ENCODE measurements at regions not wholly inside any gene's neighbourhood (a gene's known extent, or its start where the extent isn't known, plus 50 kb on each side); places are given as distances from the start of the nearest gene placed in this dataset.
"Not testable (repeated sequence)": the region's sequence is repeated elsewhere in the genome, so short reads cannot be mapped to it uniquely, and the experiment has no call there.

DNA sequence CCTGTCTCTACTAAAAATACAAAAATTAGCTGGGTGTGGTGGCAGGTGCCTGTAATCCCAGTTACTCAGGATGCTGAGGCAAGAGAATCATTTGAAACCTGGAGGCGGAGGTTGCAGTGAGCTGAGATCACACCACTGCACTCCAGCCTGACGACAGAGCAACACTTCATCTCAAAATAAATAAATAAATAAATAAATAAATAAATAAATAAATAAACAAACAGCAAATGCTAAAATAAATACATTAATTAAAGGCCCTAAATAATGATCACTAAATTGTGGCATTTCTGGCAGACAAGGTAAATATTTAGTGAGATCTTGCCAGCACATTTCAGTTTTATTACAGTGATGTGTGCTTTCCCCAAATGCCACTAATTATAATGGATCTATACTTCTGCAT is 427.8 kb downstream of the RND3 start:
- DNase-seq (ENCODE audit: low read depth, low spot score) = not testable (repeated sequence)

DNA sequence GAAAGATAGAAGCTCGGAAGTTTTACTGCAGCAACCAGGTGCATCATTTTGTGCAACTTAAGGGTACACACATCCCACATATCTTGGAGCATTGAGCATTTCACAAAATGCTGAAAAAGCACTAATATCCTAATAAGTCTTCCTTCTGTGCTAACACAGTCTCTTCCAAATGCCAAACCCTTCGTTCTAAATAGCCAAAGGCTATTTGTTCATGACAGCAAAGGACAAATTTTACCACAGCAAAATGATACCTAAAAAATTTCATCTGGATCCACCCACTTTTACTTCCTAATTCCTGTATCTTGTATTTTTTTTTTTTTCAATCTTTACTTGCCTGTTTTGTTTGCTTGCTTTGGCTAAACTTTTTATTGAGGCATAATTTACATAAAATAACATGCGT is 435.0 kb downstream of the RND3 start:
- no peak for DNase-seq (ENCODE audit: low read depth, low spot score)

DNA sequence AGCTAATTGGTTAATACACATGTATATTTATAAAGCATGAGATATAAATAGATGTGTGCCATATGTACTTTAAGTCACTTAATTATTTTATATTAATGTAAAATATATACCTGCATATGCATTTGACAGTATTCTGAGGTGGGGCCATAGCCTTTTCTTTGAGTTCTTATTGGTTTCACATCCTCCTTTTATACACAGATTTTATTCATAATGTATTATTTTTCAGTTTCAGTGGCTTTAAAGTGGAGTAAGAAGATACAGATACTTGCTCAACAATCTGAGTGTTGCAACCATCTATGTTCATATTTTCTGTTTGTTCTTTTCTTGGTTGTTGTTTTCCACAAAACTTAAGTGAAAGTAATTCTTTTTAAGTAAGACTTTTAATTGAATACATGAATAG is 436.5 kb downstream of the RND3 start:
- no peak for DNase-seq (ENCODE audit: low read depth, low spot score)

DNA sequence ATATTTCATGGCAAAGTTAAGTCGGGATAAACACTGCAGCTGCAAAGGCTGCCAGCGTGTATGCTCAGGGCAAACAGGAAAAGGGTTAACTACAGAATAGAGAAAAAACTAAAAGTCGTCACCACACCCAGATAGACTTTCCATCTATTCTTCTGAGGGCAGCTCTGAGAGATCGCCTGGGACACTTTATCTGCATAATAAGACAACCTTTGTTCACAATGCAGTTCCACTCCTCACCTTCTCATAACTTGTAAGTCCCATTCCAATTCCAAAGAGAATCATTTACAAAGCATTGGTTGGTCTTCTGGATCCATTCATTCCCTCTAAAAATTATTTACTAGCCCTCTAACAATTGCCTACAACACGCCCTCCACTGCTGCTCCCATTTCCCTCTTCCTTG is 437.4 kb downstream of the RND3 start:
- no peak for DNase-seq (ENCODE audit: low read depth, low spot score)

DNA sequence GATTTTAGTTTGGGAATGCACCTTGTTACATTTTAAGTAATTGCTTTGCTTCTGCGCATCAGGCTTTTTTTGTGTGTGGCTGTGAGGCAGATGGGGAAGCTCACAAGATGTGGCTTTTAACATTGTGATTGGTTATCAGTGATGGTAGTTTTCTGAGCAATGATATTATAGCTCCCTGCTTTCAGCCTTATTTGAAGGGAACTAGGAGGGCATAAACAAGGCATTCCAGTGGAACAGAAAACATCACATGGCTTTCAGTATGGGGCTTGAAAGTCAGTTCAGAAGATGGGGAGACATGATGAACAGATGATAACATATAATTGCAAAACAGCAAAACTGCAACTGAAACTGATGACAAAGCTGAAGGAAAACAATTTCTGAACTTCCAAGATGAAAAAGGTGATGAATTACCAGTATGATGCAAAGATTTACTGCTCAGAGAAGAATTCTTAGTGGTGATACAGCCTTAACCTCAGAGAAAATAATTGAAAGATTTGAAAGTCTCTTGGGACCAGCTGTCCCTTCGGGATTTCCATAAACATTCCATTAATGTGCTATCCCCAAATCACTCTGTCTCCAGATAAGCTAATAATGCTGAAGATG is 439.7 kb downstream of the RND3 start:
- DNase-seq (ENCODE audit: low read depth, low spot score) = no peak

DNA sequence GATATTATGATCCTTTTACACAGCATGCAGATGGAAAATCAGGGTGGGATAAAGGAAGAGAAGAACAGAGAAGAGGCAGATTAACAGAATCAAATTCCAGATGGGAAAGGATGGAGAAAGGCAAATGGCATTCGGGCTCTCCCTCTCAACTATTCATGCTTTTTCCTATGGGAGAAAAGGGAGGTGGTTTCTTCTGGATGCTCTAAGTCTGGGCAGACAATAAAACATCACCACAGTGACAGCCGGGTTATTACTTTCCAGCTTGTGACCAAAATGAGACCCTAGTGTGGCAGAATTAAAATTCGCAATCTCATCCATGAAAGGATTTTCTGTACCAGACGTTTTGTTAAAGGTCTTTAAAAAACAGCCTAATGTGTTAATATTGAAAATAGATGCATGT is 440.7 kb downstream of the RND3 start:
- DNase-seq (ENCODE audit: low read depth, low spot score) = no peak

DNA sequence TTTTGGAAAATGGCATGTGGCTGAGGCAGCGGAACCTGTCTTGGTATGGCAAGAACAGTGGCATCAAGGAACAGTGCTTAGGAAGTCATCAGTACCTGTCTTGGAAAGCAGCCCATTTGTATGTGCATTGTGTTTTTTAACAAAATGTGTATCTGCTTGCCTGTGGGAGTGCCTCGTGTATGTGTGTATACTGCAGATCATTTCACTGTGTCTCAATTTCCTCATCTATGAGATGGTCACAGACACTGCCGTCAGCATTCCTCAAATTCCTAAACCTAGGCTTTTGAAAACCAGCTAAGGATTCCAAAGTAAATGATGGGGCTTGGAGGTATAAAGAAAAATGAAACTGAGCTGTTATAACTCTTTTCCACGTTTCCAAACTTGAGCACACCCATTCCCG is 441.3 kb downstream of the RND3 start:
- no peak for DNase-seq (ENCODE audit: low read depth, low spot score)

DNA sequence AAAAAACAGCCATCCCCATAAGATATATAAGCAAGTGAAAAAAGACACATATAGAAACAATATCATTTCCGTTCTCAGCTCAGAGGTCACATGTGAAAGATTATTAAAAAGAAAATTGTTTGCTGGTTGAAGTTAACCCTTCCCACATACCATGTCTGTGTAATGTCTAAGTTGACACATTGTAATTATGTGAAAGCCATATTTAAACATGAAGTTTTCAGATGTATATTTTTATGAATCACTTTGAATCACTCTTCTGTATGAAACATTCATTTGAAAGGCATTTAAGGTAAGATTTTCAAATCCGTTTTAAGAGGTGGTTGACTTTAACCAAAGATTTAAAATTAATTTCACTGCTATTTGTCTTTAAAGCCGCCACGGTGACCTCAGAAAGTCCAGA is 441.9 kb downstream of the RND3 start:
- DNase-seq (ENCODE audit: low read depth, low spot score) = no peak

DNA sequence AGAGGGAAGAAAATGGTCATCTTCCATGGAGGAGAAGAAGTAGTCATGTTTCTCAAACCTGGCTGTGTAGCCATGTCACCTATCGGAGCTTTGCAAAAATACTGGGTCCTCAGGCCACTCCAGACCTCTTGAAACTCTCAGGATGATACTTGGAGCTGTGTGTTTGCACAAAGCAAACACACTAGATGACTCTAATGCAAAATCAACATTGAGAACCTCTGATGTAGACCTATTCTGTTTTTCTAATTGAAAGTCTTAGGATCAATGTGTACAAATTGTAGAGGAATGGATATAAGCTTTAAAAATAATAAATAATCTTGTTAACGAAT is 444.3 kb downstream of the RND3 start:
- no peak for DNase-seq (ENCODE audit: low read depth, low spot score)

DNA sequence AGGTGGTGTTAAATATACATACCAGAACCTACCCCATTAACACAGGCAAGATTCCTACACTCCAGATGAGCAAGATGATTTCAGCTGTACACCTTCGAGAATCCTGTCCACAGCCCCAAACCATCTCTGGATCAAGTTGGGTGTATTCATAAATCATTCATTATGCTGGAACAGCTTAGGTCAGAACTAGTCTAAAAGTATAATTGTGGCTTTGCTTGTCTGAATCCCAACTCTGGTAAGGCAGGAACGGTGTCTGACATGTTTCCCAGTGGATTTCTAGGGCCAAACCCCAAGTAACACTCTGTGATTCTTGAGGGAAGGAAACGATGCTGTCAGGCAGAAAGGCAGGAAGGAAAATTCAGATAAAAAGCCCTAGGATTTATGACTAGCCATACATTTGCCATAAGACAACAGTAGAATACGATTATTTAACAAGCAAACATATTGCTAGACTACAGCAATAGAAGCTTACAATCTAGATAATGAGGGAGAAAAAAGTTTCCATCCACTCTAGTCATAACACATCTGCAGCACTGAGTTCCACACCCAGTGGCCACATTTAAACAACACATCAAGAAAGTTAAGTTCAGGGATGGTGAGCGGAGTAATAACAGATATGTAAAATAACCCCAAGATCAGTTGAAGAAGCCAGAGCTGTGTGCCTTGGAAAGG is 444.8 kb downstream of the RND3 start:
- no peak for DNase-seq (ENCODE audit: low read depth, low spot score)

DNA sequence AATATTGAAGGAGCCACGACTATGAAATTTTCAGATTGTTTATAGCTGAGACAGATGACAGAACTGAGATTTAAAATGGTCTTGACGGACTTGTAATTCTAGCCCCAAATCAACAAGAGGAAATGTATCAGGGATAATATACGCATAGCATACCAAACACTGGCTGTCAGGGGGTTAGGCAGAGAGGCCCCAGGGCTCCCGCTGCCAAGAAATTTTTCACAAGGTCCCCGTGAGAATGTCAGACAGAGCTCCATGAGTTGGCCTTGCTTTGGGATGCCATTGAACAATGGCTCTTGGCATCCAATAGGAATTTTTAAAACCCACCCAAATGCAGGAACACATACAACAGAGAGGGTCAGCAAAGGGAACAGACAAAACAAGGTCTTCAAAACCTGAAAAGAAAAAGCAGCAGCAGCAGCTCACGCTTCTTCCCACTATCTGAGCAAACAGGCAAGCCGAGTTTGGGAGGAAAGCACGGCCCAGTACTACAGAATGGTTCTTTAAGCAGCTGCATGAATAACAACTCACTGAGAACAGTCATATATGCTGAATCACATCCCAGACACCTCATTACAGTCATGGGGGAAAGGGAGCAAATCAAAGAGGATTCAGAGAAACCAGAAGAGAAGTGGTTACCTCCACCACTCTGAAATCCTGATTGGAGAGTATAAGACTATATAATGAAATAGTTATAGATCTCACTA is 445.6 kb downstream of the RND3 start:
- no peak for DNase-seq (ENCODE audit: low read depth, low spot score)

DNA sequence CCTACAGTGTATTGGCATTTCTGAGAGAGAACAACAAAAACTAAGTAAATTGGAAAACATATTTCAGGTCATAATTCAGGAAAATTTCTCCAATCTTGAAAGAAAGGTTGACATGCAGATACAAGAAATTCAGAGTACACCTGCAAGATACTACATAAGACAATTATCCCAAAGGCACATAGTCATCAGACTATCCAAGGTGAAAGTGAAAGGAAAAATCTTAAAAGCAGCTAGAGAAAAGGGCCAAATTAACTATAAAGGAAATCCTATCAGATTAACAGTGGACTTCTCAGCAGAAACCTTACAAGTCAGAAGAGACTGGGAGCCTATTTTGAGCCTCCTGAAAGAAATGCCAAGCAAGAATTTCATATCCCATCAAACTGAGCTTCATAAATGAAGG is 449.0 kb upstream of the MMADHC start:
- DNase-seq (ENCODE audit: low read depth, low spot score) = no peak

DNA sequence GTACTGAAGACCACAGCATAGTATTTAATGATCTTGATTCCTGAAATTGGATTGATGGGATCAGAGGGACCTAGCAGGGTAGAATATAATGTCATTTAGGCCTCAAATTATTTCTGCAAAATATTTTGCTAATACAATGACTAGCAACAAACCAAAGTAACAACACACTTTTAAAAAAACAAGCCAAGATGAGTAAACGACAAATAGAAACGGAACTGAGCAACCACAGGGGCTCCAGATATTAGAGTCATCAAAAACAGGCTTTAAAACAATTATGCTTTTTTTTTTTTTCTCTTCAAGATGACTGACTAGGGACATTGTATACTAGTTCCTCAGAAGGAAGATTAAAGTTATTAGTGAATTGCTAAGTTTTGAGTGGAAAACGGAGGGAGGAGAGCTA is 447.1 kb upstream of the MMADHC start:
- DNase-seq (ENCODE audit: low read depth, low spot score) = no peak

DNA sequence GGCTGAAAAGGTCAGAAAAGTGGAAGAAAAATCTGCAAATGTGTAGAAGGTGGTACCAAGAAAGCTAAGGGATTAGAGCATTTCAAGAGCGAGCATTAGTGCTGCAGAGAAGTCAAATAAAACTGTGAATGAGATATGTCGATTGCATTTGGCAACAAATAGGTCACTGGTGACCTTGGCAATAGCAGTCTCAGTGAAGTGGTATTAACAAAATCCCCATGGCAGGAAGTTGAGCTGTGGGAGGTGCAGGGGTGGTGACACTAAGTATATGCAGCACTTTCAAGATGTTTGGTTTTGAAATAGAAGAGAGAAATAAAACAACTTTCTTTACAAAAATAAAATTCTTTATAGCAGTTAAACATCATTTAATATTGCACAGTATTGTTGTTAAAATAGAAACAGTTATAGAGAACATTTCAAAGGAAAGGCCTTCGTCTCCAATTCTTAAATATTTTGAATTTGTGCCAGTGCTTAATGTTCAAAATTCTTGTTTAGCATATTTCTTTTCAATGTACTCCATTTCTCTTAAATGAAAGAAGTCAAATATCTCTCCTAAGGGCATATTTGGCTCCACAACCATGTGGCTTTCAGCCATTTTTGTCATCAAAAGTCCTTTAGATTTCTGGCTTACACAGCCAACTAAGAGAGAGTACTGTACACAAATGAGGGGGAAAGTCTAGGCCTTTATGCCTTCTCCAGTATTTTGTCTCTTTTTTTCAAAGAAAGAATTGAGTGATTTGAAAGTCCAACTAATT is 443.0 kb upstream of the MMADHC start:
- DNase-seq (ENCODE audit: low read depth, low spot score) = peak; percentile 10

DNA sequence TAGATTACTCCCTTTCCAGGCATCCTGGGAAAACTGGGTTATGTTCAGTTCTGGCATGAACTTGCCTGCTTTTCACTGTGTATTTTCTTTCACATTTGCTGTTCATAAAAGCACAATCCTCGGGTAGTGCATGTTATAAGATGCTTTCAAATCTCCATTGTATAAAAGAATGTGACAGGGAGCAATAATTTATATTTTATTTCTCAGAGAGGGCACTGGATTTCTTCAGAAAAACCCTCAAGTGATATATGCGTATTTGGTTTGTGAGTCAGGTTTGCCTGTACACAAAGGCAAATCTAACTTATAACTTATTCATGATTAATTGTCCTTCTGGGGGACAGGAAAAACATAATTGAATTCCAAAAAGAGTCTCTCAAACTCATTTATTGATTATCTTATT is 440.7 kb upstream of the MMADHC start:
- no peak for DNase-seq (ENCODE audit: low read depth, low spot score)

DNA sequence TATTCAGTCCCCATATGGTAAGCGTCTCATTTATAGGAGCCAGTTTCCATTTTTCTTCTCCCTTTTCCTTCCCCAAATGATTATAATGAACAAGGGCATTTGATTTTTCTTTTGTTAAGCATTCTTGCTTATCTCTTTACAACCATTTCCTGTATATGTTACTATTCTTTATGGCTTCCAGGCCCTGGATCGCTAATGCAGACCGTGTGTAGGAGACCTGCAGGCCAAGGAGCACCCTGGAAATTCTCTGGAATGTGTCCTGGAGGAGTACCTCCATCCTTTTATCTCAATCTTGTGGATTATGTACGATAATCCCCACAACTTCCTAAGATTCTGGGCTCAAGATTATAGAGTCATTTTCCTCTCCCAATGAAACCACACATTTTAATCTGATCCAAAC is 439.6 kb upstream of the MMADHC start:
- no peak for DNase-seq (ENCODE audit: low read depth, low spot score)

DNA sequence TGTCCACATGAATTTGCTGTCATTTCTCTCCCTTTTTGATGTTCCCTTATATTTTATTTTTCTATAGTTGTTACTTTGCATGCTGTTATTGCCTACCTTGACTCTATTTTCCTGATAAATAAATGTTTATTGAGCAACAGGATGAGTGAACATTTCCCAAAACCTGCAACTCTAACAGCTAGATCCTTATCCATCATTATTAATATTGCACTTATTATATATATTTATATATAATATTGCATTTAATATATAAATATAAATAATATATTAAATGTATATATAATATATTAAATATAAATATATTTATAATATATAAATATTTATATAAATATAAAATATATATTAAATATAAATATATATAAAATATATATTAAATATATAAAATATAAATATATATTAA is 436.1 kb upstream of the MMADHC start:
- no peak for DNase-seq (ENCODE audit: low read depth, low spot score)

DNA sequence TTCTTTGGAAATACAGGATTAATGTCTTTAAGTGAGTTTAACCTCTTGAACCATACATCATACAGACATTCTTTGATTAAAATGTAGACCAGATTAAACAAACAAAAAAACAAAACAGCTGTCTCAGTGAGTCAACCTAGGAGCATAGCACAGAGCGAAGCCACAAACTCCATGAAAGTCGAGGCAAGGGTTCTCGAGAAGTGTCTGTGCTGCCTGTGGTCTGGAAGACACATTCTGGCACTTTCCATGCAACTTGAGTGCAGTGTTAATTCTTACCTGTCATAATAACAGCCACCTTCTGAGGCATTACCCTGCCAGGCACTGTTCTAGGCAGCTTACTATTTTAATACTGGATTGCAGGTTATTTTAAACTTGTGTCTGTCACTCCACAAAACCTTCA is 435.5 kb upstream of the MMADHC start:
- DNase-seq (ENCODE audit: low read depth, low spot score) = no peak

DNA sequence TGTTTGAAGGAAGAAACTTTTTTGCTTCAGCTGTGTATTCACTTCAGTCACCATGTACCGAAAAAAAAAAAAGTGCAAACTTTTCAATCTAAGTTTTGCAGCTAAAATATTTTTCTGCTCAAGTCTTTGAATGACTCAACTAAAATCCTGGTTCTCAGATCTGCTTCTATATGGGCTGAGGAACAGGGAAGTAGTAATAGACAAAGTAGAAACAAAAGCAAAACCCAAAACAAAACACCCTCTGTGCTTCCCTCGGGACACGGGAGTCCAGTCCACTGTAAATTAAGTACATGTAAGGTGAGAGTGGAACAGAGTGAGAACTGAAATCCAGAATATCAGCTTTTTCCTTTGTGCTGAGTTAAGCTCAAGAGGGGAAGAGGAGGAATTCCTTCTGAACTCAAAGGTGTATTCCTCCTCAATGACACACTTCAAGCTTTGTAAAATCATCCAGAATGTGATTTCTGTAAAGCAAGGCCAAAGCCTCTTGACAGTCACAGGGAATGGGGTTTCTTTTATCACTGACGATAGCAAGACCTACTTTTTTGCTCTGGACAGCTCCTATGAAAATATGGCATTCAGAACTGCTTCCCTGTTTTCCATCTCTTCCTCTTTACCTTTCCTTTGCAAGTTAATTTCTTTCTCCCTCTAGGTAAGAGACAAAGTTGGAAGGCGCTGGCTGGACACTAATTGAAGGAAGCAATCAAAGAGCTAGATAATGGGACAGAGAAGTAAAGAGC is 433.5 kb upstream of the MMADHC start:
- no peak for DNase-seq (ENCODE audit: low read depth, low spot score)

DNA sequence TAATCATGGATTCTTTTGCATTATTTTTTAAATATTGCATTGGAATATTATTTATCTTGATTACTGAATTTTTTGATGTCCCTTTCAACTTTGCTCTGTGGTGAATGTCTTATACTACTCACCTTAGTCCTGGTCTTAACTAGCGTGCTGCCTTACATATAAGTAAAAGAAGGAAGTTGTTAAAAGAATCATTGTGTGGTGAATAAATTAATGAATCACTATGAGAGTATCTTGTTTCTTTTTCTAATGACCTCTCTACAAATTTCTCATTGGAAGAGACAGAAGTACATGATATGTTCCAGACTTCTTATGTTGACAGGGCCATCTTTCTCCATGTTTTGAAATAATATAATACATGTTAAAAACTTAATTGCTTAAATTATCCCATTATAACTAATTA is 432.6 kb upstream of the MMADHC start:
- no peak for DNase-seq (ENCODE audit: low read depth, low spot score)

DNA sequence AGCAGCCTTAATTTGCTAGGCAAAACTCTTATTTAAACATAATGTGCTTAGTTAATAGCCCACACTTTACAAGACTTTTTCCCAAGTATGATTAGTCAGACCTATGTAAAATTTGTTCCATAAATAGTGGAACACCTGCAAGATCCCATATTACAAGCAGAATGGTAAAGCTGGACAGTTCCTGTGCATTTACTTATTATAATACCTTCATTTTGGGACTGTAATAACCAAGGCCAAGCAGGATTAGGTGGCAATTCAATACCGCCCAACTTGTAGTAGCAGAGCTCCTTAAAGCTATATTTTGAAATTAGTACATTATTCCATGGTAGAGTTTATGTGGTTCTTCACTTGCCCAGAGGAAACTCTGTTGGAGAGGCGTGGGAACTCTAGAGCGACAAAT is 431.5 kb upstream of the MMADHC start:
- DNase-seq (ENCODE audit: low read depth, low spot score) = no peak

DNA sequence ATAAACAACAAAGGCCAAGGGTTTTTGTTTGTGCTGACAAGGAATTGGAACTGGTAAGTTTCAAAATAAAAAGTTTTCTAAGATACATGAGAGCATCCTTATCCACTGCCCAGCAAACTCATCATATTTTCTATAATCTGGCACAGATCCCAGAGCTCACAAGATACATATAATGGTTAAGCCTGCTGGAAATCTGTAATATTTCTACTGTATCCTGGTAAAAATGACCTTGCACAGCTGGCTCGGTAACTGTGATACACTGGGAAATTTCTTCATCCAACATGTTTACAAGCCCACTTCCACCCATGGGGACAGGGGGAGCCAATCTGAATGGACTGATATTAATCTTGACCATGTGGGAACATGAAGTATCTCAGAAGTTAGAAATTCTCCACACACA is 425.4 kb upstream of the MMADHC start:
- DNase-seq (ENCODE audit: low read depth, low spot score) = peak; percentile 72

Measured in smooth muscle cell of the brain vasculature (primary cell).